Natural killer cell treated with Interleukin-12 subunit alpha and Interleukin-12 subunit beta and Interleukin-15 and Interleukin-18, amount 100 ng/mL, for 72 hours (primary cell): ENCODE measurements at regions not wholly inside any gene's neighbourhood (a gene's known extent, or its start where the extent isn't known, plus 50 kb on each side); places are given as distances from the start of the nearest gene placed in this dataset.
"Not testable (repeated sequence)": the region's sequence is repeated elsewhere in the genome, so short reads cannot be mapped to it uniquely, and the experiment has no call there.

Experiments used
- ATAC-seq, 2 donors: fragments of 150-1000 bp; cut with Tn5 transposase in 1 of 2; sonication (Bioruptor Pico), chemical (Tn5 transposase) in 1 of 2; 2 replicates each; pipeline ENCODE4 v1.10.0; 2021
- DNase-seq: peaks from one replicate; pipeline ENCODE4 v3.0.0; 2022; ENCODE audit warnings: low spot score
- H3K27ac Mint-ChIP-seq, 2 donors: 1 replicate in 1 of 2; 2 replicates in 1 of 2; pipeline ENCODE4 v1.8.0; 2022; ENCODE audit warnings: mixed read lengths in 2 of 2, mild to moderate bottlenecking in 1 of 2, moderate library complexity in 1 of 2
- H3K27me3 Mint-ChIP-seq, 2 donors: 1 replicate in 1 of 2; 2 replicates in 1 of 2; pipeline ENCODE4 v1.8.0; 2022; ENCODE audit warnings: mixed read lengths in 2 of 2
- H3K36me3 Mint-ChIP-seq: one replicate; pipeline ENCODE4 v1.8.0; 2022; ENCODE audit warnings: mixed read lengths
- H3K4me1 Mint-ChIP-seq, 2 donors: 1 replicate in 1 of 2; 2 replicates in 1 of 2; pipeline ENCODE4 v1.8.0; 2022; ENCODE audit warnings: low read depth in 2 of 2, mixed read lengths in 2 of 2, mild to moderate bottlenecking in 1 of 2
- H3K4me3 Mint-ChIP-seq: one replicate; pipeline ENCODE4 v1.8.0; 2022; ENCODE audit warnings: mixed read lengths
- H3K9me3 Mint-ChIP-seq: 2 replicates; pipeline ENCODE4 v1.8.0; 2022; ENCODE audit warnings: mixed read lengths

- Mint-ChIP-seq H3K27me3 (peaks cover 11 to 14% of the 10 kb centered on the region in 2 donors), H3K9me3 (peaks cover 3% of the 10 kb centered on the region), H3K4me1 (no peaks in the 10 kb centered on the region), H3K27ac (no peak overlapping the region), H3K36me3 (no peaks in the 10 kb centered on the region), H3K4me3 (no peak overlapping the region)
- ATAC-seq = no peak
- no peak for DNase-seq
Observed at GRCh38 chrX:148080593-148080992, 99.5 kb downstream of the FMR1NB start.

- Mint-ChIP-seq H3K9me3 (peaks cover 3% of the 10 kb centered on the region), H3K36me3 (no peaks in the 10 kb centered on the region), H3K27me3 (peaks cover 5 to 15% of the 10 kb centered on the region in 2 donors), H3K4me3 (no peak overlapping the region), H3K27ac (no peak overlapping the region), H3K4me1 (no peaks in the 10 kb centered on the region)
- ATAC-seq = no peak
- no peak for DNase-seq
Observed at GRCh38 chrX:148084611-148085010, 103.5 kb downstream of the FMR1NB start.

- no peaks in the 10 kb centered on the region for H3K4me1 Mint-ChIP-seq
- DNase-seq (no peak), ATAC-seq (no peak)
- H3K4me3 Mint-ChIP-seq = no peak overlapping the region
- peaks cover 4 to 6% of the 10 kb centered on the region in 2 donors for H3K27me3 Mint-ChIP-seq
- H3K9me3 Mint-ChIP-seq = no peaks in the 10 kb centered on the region
- no peak overlapping the region for H3K27ac Mint-ChIP-seq
- no peaks in the 10 kb centered on the region for H3K36me3 Mint-ChIP-seq
Observed at GRCh38 chrX:148120151-148120550, 139.0 kb downstream of the FMR1NB start.

GRCh38 chrX:148120999-148121623 lies 140.0 kb downstream of the FMR1NB start:
- H3K4me1 Mint-ChIP-seq = no peaks in the 10 kb centered on the region
- H3K4me3 Mint-ChIP-seq = no peak overlapping the region
- H3K27ac Mint-ChIP-seq = no peak overlapping the region
- no peaks in the 10 kb centered on the region for H3K9me3 Mint-ChIP-seq
- peaks cover 0 to under 1% of the 10 kb centered on the region in 2 donors for H3K27me3 Mint-ChIP-seq
- no peaks in the 10 kb centered on the region for H3K36me3 Mint-ChIP-seq
- DNase-seq (no peak), ATAC-seq (no peak)

- not testable (repeated sequence) for H3K27me3 Mint-ChIP-seq, DNase-seq, H3K4me3 Mint-ChIP-seq, H3K27ac Mint-ChIP-seq, ATAC-seq, H3K36me3 Mint-ChIP-seq, H3K4me1 Mint-ChIP-seq, H3K9me3 Mint-ChIP-seq
Observed at GRCh38 chrX:148128872-148129505, 147.9 kb downstream of the FMR1NB start.

GRCh38 chrX:148133105-148133725 lies 152.1 kb downstream of the FMR1NB start:
- ATAC-seq (no peak), DNase-seq (no peak)
- no peak overlapping the region for H3K4me3 Mint-ChIP-seq
- H3K27ac Mint-ChIP-seq = no peak overlapping the region
- no peaks in the 10 kb centered on the region for H3K36me3 Mint-ChIP-seq
- no peaks in the 10 kb centered on the region for H3K4me1 Mint-ChIP-seq
- no peaks in the 10 kb centered on the region for H3K9me3 Mint-ChIP-seq
- peaks cover 0 to 9% of the 10 kb centered on the region in 2 donors for H3K27me3 Mint-ChIP-seq

GRCh38 chrX:148134578-148134977 lies 153.4 kb downstream of the FMR1NB start:
- Mint-ChIP-seq H3K4me1 (no peaks in the 10 kb centered on the region), H3K9me3 (no peaks in the 10 kb centered on the region), H3K4me3 (no peak overlapping the region), H3K27ac (no peak overlapping the region), H3K27me3 (peaks cover 0 to 9% of the 10 kb centered on the region in 2 donors), H3K36me3 (no peaks in the 10 kb centered on the region)
- ATAC-seq (no peak), DNase-seq (no peak)

- no peak overlapping the region for H3K27ac Mint-ChIP-seq
- no peak for ATAC-seq
- no peaks in the 10 kb centered on the region for H3K36me3 Mint-ChIP-seq
- H3K27me3 Mint-ChIP-seq = peaks cover 0 to 5% of the 10 kb centered on the region in 2 donors
- no peaks in the 10 kb centered on the region for H3K4me1 Mint-ChIP-seq
- H3K9me3 Mint-ChIP-seq = no peaks in the 10 kb centered on the region
- DNase-seq = no peak
- no peak overlapping the region for H3K4me3 Mint-ChIP-seq
Observed at GRCh38 chrX:148135738-148136137, 154.6 kb downstream of the FMR1NB start.

- Mint-ChIP-seq H3K4me3 (no peak overlapping the region), H3K36me3 (no peaks in the 10 kb centered on the region), H3K27me3 (peaks cover 0 to 8% of the 10 kb centered on the region in 2 donors), H3K27ac (no peak overlapping the region), H3K9me3 (no peaks in the 10 kb centered on the region), H3K4me1 (no peaks in the 10 kb centered on the region)
- ATAC-seq (no peak), DNase-seq (no peak)
Observed at GRCh38 chrX:148146121-148146520, 165.0 kb downstream of the FMR1NB start.

GRCh38 chrX:148156986-148157385 lies 175.8 kb downstream of the FMR1NB start:
- Mint-ChIP-seq H3K27ac (no peak overlapping the region), H3K36me3 (no peaks in the 10 kb centered on the region), H3K27me3 (peaks cover 18 to 22% of the 10 kb centered on the region in 2 donors), H3K4me3 (no peak overlapping the region), H3K9me3 (no peaks in the 10 kb centered on the region), H3K4me1 (no peaks in the 10 kb centered on the region)
- ATAC-seq = no peak
- no peak for DNase-seq

- H3K4me1 Mint-ChIP-seq = no peaks in the 10 kb centered on the region
- ATAC-seq (no peak), DNase-seq (no peak)
- no peaks in the 10 kb centered on the region for H3K36me3 Mint-ChIP-seq
- H3K27ac Mint-ChIP-seq = no peak overlapping the region
- peaks cover 10 to 19% of the 10 kb centered on the region in 2 donors for H3K27me3 Mint-ChIP-seq
- no peak overlapping the region for H3K4me3 Mint-ChIP-seq
- no peaks in the 10 kb centered on the region for H3K9me3 Mint-ChIP-seq
Observed at GRCh38 chrX:148159796-148160195, 178.7 kb downstream of the FMR1NB start.

GRCh38 chrX:148161701-148162100 lies 180.6 kb downstream of the FMR1NB start:
- no peak overlapping the region for H3K4me3 Mint-ChIP-seq
- no peaks in the 10 kb centered on the region for H3K36me3 Mint-ChIP-seq
- ATAC-seq = no peak
- no peaks in the 10 kb centered on the region for H3K9me3 Mint-ChIP-seq
- no peak overlapping the region for H3K27ac Mint-ChIP-seq
- H3K4me1 Mint-ChIP-seq = no peaks in the 10 kb centered on the region
- no peak for DNase-seq
- peaks cover 2 to 14% of the 10 kb centered on the region in 2 donors for H3K27me3 Mint-ChIP-seq

GRCh38 chrX:148185631-148186030 lies 204.5 kb downstream of the FMR1NB start:
- ATAC-seq = no peak
- no peak overlapping the region for H3K27ac Mint-ChIP-seq
- H3K36me3 Mint-ChIP-seq = no peaks in the 10 kb centered on the region
- peaks cover 0 to 2% of the 10 kb centered on the region in 2 donors for H3K27me3 Mint-ChIP-seq
- no peaks in the 10 kb centered on the region for H3K9me3 Mint-ChIP-seq
- no peak for DNase-seq
- H3K4me3 Mint-ChIP-seq = no peak overlapping the region
- H3K4me1 Mint-ChIP-seq = no peaks in the 10 kb centered on the region

GRCh38 chrX:148192547-148192946 lies 211.4 kb downstream of the FMR1NB start:
- H3K36me3 Mint-ChIP-seq = no peaks in the 10 kb centered on the region

More at GRCh38 chrX:148192547-148192946, 211.4 kb downstream of the FMR1NB start:
- Mint-ChIP-seq H3K9me3 (no peaks in the 10 kb centered on the region), H3K27ac (no peak overlapping the region), H3K4me1 (no peaks in the 10 kb centered on the region), H3K27me3 (peaks cover 0 to 4% of the 10 kb centered on the region in 2 donors), H3K4me3 (no peak overlapping the region)
- DNase-seq (no peak), ATAC-seq (no peak)
